Ascending aorta (tissue), 2 donors: ENCODE measurements at regions not wholly inside any gene's neighbourhood (a gene's known extent, or its start where the extent isn't known, plus 50 kb on each side); places are given as distances from the start of the nearest gene placed in this dataset.

Experiments
- DNase-seq, 2 donors: peaks; one replicate each; pipeline ENCODE4 v3.0.0-alpha.2; 2019; ENCODE audit warnings: low spot score in 2 of 2
- H3K27ac ChIP-seq, 2 donors: fragments of 200-600 bp; sonication (generic); one replicate each; pipeline ENCODE4 v1.5.1; 2016 to 2017; ENCODE audit warnings: mild to moderate bottlenecking in 1 of 2
- H3K27me3 ChIP-seq: fragments of 200-600 bp; sonication (generic); one replicate; pipeline ENCODE4 v1.5.1; 2017
- H3K36me3 ChIP-seq, 2 donors: fragments of 200-600 bp; sonication (generic); one replicate each; pipeline ENCODE4 v1.5.1; 2016
- H3K4me1 ChIP-seq, 2 donors: fragments of 200-600 bp; sonication (generic); one replicate each; pipeline ENCODE4 v1.5.1; 2016 to 2017; ENCODE audit warnings: mild to moderate bottlenecking in 1 of 2
- H3K4me3 ChIP-seq, 2 donors: fragments of 200-600 bp; sonication (generic); one replicate each; pipeline ENCODE4 v1.5.1; 2016 to 2017; ENCODE audit warnings: mild to moderate bottlenecking in 1 of 2
- H3K9me3 ChIP-seq, 2 donors: fragments of 200-600 bp; sonication (generic); one replicate each; pipeline ENCODE4 v1.5.1; 2016
- intact Hi-C: fragments of 100-400 bp; cut with DNase I; formaldehyde crosslinking; loops from one replicate; pipeline ENCODE4 v1.15.1; 2023
- TF ChIP-seq, protein P1 (sequence below), 3 experiments: fragments of 200-600 bp in 2 of 3; fragments of 450-650 bp in 1 of 3; sonication (generic) in 2 of 3; IDR thresholded peaks; one replicate each; pipeline ENCODE4 v1.5.1; 2016 to 2019; ENCODE audit warnings: antibody characterized with exemption in 3 of 3, mild to moderate bottlenecking in 1 of 3, moderate library complexity in 1 of 3

- H3K4me1 ChIP-seq, result no peaks in the 10 kb centered on the region
- intact Hi-C loops, result loop anchor here (10.0 kb wide), 1 partner anchor 529 kb away; no protein-coding TSS in a partner anchor
- H3K4me3 ChIP-seq, result no peak overlapping the region
- TF ChIP-seq, protein P1, sequence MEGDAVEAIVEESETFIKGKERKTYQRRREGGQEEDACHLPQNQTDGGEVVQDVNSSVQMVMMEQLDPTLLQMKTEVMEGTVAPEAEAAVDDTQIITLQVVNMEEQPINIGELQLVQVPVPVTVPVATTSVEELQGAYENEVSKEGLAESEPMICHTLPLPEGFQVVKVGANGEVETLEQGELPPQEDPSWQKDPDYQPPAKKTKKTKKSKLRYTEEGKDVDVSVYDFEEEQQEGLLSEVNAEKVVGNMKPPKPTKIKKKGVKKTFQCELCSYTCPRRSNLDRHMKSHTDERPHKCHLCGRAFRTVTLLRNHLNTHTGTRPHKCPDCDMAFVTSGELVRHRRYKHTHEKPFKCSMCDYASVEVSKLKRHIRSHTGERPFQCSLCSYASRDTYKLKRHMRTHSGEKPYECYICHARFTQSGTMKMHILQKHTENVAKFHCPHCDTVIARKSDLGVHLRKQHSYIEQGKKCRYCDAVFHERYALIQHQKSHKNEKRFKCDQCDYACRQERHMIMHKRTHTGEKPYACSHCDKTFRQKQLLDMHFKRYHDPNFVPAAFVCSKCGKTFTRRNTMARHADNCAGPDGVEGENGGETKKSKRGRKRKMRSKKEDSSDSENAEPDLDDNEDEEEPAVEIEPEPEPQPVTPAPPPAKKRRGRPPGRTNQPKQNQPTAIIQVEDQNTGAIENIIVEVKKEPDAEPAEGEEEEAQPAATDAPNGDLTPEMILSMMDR (IDR thresholded peaks at IDR 0.05), result peak; percentile 8 to 54 (median 32)
- DNase-seq, result no peak
- no peaks in the 10 kb centered on the region for H3K36me3 ChIP-seq
- no peaks in the 10 kb centered on the region for H3K9me3 ChIP-seq
- no peaks in the 10 kb centered on the region for H3K27me3 ChIP-seq
- no peak overlapping the region for H3K27ac ChIP-seq
Measured at GRCh38 chr19:29263305-29264135, 50.6 kb upstream of the UQCRFS1 start.

DNA sequence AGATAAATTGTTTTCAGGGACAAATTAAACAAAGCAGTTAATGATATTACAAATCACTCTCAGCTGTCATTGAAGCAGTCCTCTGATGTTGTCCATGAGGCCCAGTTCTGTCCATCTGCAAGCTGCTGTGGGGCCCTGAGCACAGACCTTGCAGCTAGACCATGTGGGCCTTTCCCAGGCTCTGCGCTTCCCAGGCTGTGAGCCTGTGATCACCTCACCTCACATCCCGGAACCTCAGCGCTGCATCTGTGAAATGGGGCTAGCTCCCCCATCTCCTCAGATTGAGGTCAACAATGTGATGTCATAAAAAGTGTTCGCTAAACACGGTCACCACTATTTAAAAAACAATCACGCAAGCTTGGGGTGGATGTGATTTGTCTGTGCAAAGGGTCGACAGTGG is 51.9 kb upstream of the UQCRFS1 start:
- Histone ChIP-seq H3K4me1 (no peaks in the 10 kb centered on the region), H3K27me3 (no peaks in the 10 kb centered on the region), H3K9me3 (no peaks in the 10 kb centered on the region), H3K4me3 (no peak overlapping the region), H3K27ac (no peak overlapping the region), H3K36me3 (no peaks in the 10 kb centered on the region)
- DNase-seq, result no peak
- intact Hi-C loops, result loop anchor here (10.0 kb wide), 1 partner anchor 530 kb away; no protein-coding TSS in a partner anchor
- TF ChIP-seq, protein P1 (IDR thresholded peaks at IDR 0.05), result no peak

DNA sequence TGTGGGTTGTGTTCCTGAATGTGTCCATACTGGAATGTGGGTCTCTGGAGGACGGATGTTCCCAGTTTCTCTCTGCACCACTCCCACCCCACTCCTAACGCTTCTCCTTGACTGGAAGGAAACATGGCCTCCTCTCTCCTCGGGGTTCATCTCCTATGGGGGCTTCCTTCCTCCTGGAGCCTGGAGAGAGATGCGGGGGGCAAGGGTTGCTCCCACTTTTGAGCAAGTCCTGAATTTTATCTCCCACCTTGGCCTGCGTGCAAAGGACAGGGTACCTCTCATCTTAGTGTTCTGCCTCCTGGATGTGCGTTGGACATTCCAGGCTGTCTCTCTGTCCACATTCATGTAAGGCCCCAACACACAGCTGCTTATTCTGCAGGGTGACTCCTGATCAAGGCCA is 52.5 kb upstream of the UQCRFS1 start:
- Histone ChIP-seq H3K4me1 (no peaks in the 10 kb centered on the region), H3K4me3 (no peak overlapping the region), H3K27ac (no peak overlapping the region), H3K36me3 (no peaks in the 10 kb centered on the region), H3K9me3 (no peaks in the 10 kb centered on the region), H3K27me3 (no peaks in the 10 kb centered on the region)
- intact Hi-C loops, result loop anchor here (10.0 kb wide), 1 partner anchor 531 kb away; no protein-coding TSS in a partner anchor
- TF ChIP-seq, protein P1 (IDR thresholded peaks at IDR 0.05), result no peak
- DNase-seq, result no peak

GRCh38 chr19:29266001-29266400 is 53.0 kb upstream of the UQCRFS1 start:
- H3K27ac ChIP-seq, result no peak overlapping the region
- H3K36me3 ChIP-seq, result no peaks in the 10 kb centered on the region
- TF ChIP-seq, protein P1 (IDR thresholded peaks at IDR 0.05), result no peak
- intact Hi-C loops, result loop anchor here (10.0 kb wide), 1 partner anchor 531 kb away; no protein-coding TSS in a partner anchor
- no peaks in the 10 kb centered on the region for H3K27me3 ChIP-seq
- no peaks in the 10 kb centered on the region for H3K4me1 ChIP-seq
- DNase-seq, result no peak
- no peaks in the 10 kb centered on the region for H3K9me3 ChIP-seq
- H3K4me3 ChIP-seq, result no peak overlapping the region

DNA sequence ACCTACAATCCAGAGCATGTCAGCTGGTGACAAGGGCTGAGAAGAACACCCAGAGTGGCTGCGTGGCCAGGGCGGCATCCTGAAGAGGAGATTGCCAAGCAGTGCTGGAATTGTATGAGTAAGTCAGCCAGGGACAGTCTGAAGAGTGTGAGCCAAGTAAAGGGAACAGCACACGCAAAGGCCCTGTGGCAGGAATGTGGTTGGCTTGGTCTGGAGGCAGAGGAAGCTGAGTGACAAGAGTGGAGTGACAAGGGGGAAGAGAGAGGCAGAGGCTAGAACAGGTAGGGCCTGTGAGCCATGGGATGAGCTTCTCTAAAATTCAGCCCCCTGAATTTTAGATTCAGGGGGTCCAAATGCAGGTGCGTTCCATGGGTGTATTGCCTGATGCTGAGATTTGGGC is 53.7 kb upstream of the UQCRFS1 start:
- no peaks in the 10 kb centered on the region for H3K4me1 ChIP-seq
- TF ChIP-seq, protein P1 (IDR thresholded peaks at IDR 0.05), result no peak
- intact Hi-C loops, result loop anchor here (10.0 kb wide), 1 partner anchor 532 kb away; no protein-coding TSS in a partner anchor
- H3K27ac ChIP-seq, result no peak overlapping the region
- DNase-seq, result no peak
- H3K4me3 ChIP-seq, result no peak overlapping the region
- H3K27me3 ChIP-seq, result no peaks in the 10 kb centered on the region
- H3K9me3 ChIP-seq, result no peaks in the 10 kb centered on the region
- H3K36me3 ChIP-seq, result no peaks in the 10 kb centered on the region
